Heart right ventricle (tissue), 16 donors: ENCODE measurements at regions not wholly inside any gene's neighbourhood (a gene's known extent, or its start where the extent isn't known, plus 50 kb on each side); places are given as distances from the start of the nearest gene placed in this dataset.

Experiments
- ATAC-seq, 8 donors: fragments of 200-7000 bp; cut with Tn5 transposase; one replicate each; pipeline ENCODE4 v1.9.1; 2020; ENCODE audit warnings: mild to moderate bottlenecking in 8 of 8, moderate library complexity in 8 of 8, moderate number of reproducible peaks in 1 of 8
- DNase-seq, 2 donors: peaks; one replicate each; pipeline ENCODE4 v3.0.0-alpha.2; 2020
- H3K27ac ChIP-seq, 10 donors: fragments of 200-600 bp; sonication (generic) in 2 of 10; one replicate each; pipeline versions ENCODE4 v1.5.0 to v1.8.0; 2020 to 2022; ENCODE audit warnings: mild to moderate bottlenecking in 3 of 10
- H3K27me3 ChIP-seq, 7 donors: fragments of 200-600 bp; one replicate each; pipeline ENCODE4 v1.8.0; 2021 to 2022; ENCODE audit warnings: mild to moderate bottlenecking in 2 of 7
- H3K36me3 ChIP-seq, 9 donors: fragments of 200-600 bp; sonication (generic) in 1 of 9; one replicate each; pipeline versions ENCODE4 v1.5.0 to v1.8.0; 2020 to 2022; ENCODE audit warnings: mild to moderate bottlenecking in 2 of 9
- H3K4me1 ChIP-seq, 9 donors: fragments of 200-600 bp; sonication (generic) in 1 of 9; one replicate each; pipeline versions ENCODE4 v1.5.0 to v1.8.0; 2020 to 2022; ENCODE audit warnings: mild to moderate bottlenecking in 4 of 9
- H3K4me3 ChIP-seq, 10 donors: fragments of 200-600 bp; sonication (generic) in 2 of 10; one replicate each; pipeline versions ENCODE4 v1.5.0 to v1.8.0; 2020 to 2022; ENCODE audit warnings: mild to moderate bottlenecking in 7 of 10, moderate library complexity in 2 of 10
- H3K9me3 ChIP-seq, 11 donors: fragments of 200-600 bp in 10 of 11; sonication (generic) in 2 of 11; one replicate each; pipeline versions ENCODE4 v1.5.0 to v1.8.0; 2013 to 2022; ENCODE audit warnings: mild to moderate bottlenecking in 2 of 11, control low read depth in 1 of 11, moderate library complexity in 1 of 11
- WGBS, 2 donors: extraction: QIAGEN DNeasy Blood & Tissue Kit; methylation state at CpG; one replicate each; pipeline ENCODE4 v1.1.7; 2013; ENCODE audit warnings: inconsistent platforms in 1 of 2; 5-methylcytosine and 5-hydroxymethylcytosine counted together
- intact Hi-C, 10 donors: fragments of 100-400 bp; cut with DNase I; formaldehyde crosslinking; loops; one replicate each; pipeline versions ENCODE4 v1.11.1 to v1.14.2; 2022
- TF ChIP-seq, protein P1 (sequence below), 9 donors: fragments of 200-600 bp; sonication (generic) in 2 of 9; IDR thresholded peaks; one replicate each; pipeline versions ENCODE4 v1.5.0 to v1.8.0; 2021 to 2022; ENCODE audit warnings: antibody characterized with exemption in 9 of 9, mild to moderate bottlenecking in 5 of 9, moderate library complexity in 1 of 9
- donor health status: Arrhythmogenic right ventricular cardiomyopathy.
- donor health status: ischemic (EF 13 %, LVEDD 7.1; RV severe dilation, severe dysfunction).
- donor health status: healthy with polysubstance abuse.
- donor health status: DM: no; HTN: yes; CAD: no.
- donor health status: DM: no; HTN: no; CAD: no.
- donor health status: ischemic (EF 25% LVEDD 6.9; RV normal size, moderate dysfunction).
- donor health status: ischemic (EF 25% LVEDD 5.7; RV mildly dilated, moderate dysfunction).
- donor health status: healthy.
- donor health status: DM: yes; HTN: yes; CAD: no.
- donor health status: Ischemic cardiomyopathy.
- donor health status: ischemic (EF 35%, LVEDD 5.7; RV mildly dilated, moderate dysfunction).
- donor health status: nonischemic (EF 11% LVEDD 7.7; RV severe dilation, severe dysfunction).
- donor health status: DM: yes; HTN: yes; CAD: no.
- donor health status: PGD.
- donor health status: ischemic (EF 29% LVEDD 5.4; RV normal size, mild dysfunction).
- donor health status: nonischemic (EF 23%, LVEDD 6.1; RV moderate dilation, normal function).

DNA sequence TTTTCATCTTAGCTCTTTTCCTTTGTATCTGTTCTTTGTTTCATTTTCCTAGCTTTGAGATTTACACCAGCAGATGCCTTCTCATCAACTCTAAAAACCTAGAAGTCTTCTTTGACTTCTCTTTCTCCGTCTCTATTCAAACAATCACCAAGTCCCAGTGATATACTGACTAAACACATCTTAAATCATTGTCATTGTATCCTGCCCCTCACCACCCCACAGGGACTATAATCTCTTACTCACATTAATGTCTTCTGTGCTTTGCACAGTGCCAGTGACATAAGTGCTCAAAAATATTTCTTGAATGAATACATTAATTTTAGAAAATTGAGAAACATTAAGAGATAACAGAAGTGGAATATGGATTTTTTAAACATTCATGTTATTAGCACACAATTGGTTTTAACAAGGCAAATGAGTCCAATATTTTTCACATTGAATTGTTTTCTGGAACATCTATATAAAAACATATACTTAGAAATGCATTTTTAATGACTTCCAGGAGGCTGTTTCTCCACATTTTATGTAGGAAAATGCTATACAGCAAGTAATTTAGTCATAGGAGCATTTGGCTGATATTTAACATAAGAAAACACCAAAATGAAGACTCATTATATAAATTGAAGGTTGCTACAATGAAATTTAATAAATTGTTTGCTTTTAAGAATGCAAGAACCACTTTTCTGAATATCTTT is 472.8 kb upstream of the PRICKLE1 start:
- Histone ChIP-seq H3K36me3 (no peaks in the 10 kb centered on the region), H3K9me3 (no peaks in the 10 kb centered on the region), H3K4me3 (no peak overlapping the region), H3K27ac (no peak overlapping the region), H3K27me3 (no peaks in the 10 kb centered on the region), H3K4me1 (peaks cover 0 to 9% (median 0%) of the 10 kb centered on the region in 9 donors)
- TF ChIP-seq, protein P1, sequence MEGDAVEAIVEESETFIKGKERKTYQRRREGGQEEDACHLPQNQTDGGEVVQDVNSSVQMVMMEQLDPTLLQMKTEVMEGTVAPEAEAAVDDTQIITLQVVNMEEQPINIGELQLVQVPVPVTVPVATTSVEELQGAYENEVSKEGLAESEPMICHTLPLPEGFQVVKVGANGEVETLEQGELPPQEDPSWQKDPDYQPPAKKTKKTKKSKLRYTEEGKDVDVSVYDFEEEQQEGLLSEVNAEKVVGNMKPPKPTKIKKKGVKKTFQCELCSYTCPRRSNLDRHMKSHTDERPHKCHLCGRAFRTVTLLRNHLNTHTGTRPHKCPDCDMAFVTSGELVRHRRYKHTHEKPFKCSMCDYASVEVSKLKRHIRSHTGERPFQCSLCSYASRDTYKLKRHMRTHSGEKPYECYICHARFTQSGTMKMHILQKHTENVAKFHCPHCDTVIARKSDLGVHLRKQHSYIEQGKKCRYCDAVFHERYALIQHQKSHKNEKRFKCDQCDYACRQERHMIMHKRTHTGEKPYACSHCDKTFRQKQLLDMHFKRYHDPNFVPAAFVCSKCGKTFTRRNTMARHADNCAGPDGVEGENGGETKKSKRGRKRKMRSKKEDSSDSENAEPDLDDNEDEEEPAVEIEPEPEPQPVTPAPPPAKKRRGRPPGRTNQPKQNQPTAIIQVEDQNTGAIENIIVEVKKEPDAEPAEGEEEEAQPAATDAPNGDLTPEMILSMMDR (IDR thresholded peaks at IDR 0.05) = no peak
- DNase-seq (no peak), ATAC-seq (no peak)
- intact Hi-C loops = no loop called here
- WGBS, 2 donors = 86 to 91% methylated on average over 1 of the region's 1 CpG

DNA sequence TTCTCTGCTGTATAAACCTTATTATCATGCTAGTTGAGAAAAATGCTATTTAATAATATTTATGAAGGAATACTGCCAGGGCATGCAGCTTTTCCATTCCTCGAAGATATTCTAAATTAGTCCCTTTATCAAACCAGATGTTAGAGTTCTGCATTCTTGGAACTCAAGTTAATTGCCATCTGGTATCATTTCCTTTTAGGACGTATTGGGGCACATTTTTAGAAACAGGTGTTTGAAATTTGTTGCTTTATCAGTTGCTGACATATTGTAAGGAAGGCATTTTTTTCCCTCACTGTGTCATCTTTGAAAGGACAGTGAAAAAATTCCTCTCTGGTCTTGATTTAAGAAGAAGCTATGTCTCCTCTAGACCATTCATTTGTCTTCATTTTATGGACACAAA is 471.2 kb upstream of the PRICKLE1 start:
- H3K4me3 ChIP-seq = no peak overlapping the region
- DNase-seq (no peak), ATAC-seq (peak in 1 of 8 donors; percentile 41)
- 0 to 1% methylated on average over 2 of the region's 2 CpGs for WGBS, 2 donors
- no peaks in the 10 kb centered on the region for H3K9me3 ChIP-seq
- H3K4me1 ChIP-seq = peaks cover 0 to 9% (median 0%) of the 10 kb centered on the region in 9 donors
- H3K36me3 ChIP-seq = no peaks in the 10 kb centered on the region
- H3K27me3 ChIP-seq = no peaks in the 10 kb centered on the region
- TF ChIP-seq, protein P1 (IDR thresholded peaks at IDR 0.05) = no peak
- no peak overlapping the region for H3K27ac ChIP-seq
- intact Hi-C loops = no loop called here

DNA sequence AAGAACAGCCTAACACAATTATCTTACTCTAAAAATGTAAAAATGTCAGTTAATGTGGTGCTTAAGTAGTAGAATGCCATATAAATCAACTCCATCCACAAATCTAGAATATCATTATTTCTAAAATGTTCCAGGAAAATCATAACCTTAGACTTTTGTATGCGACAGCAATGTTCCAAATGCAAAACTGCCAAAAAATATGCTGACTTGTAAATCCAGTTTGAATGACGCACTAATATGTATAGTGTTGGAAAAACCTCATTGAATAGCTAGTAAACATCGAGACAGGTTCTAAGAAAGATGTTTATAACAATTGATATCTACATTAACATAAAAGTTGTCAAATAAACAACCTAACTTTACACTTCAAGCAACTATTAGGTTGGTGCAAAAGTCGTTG is 469.1 kb upstream of the PRICKLE1 start:
- ATAC-seq (no peak), DNase-seq (no peak)
- Histone ChIP-seq H3K4me3 (no peak overlapping the region), H3K9me3 (no peaks in the 10 kb centered on the region), H3K36me3 (no peaks in the 10 kb centered on the region), H3K4me1 (peaks cover 0 to 9% (median 0%) of the 10 kb centered on the region in 9 donors), H3K27me3 (no peaks in the 10 kb centered on the region), H3K27ac (no peak overlapping the region)
- TF ChIP-seq, protein P1 (IDR thresholded peaks at IDR 0.05) = no peak
- intact Hi-C loops = no loop called here
- 96 to 98% methylated on average over 4 of the region's 4 CpGs for WGBS, 2 donors

DNA sequence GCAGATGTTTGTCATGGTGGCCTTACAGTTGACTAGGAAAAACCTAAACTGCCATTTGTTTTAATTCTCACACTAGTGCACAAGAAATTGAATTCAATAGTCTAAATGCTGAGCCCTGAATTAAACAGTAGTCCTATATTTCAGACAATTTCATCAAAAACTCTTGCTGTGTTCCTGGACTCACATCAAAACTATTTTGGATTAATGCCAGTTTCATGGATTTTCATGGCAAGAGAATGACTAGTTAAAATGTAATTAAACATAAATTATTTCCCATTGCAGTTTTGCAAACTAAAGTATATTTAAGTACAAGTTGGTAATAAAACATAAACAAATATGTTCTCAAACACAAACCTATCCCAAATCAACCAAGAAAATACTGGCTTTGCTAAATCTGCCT is 468.0 kb upstream of the PRICKLE1 start:
- TF ChIP-seq, protein P1 (IDR thresholded peaks at IDR 0.05) = no peak
- Histone ChIP-seq H3K9me3 (no peaks in the 10 kb centered on the region), H3K36me3 (no peaks in the 10 kb centered on the region), H3K4me1 (peaks cover 0 to 9% (median 0%) of the 10 kb centered on the region in 9 donors), H3K27me3 (no peaks in the 10 kb centered on the region), H3K27ac (no peak overlapping the region), H3K4me3 (no peak overlapping the region)
- ATAC-seq = no peak
- DNase-seq = no peak
- intact Hi-C loops = no loop called here
